ENCODE measurements at regions not wholly inside any gene's neighbourhood (a gene's known extent, or its start where the extent isn't known, plus 50 kb on each side); places are given as distances from the start of the nearest gene placed in this dataset.

DNA sequence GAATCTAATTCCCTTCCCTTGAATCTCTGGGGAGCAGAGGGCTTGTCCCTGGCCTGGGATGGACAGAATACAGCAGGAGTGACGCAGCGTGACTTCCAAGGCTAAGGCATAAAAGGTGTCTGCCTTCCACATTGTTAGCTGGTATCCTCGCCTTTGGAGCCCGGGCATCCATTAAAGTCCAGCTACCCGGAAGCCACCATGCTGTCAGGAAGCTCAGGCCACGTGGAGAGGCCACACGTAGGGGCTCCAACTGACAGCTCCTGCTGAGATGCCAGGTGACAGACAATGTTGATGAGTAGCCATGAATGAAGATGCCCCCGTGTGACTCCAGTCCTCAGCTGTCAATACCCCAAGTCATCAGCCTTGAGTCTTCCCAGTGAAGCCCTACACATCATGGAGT is 99.9 kb downstream of the OAT start (continued):
- TF ChIP-seq, protein P1, sequence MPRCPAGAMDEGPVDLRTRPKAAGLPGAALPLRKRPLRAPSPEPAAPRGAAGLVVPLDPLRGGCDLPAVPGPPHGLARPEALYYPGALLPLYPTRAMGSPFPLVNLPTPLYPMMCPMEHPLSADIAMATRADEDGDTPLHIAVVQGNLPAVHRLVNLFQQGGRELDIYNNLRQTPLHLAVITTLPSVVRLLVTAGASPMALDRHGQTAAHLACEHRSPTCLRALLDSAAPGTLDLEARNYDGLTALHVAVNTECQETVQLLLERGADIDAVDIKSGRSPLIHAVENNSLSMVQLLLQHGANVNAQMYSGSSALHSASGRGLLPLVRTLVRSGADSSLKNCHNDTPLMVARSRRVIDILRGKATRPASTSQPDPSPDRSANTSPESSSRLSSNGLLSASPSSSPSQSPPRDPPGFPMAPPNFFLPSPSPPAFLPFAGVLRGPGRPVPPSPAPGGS (IDR thresholded peaks at IDR 0.05; ENCODE audit: borderline replicate concordance, insufficient read depth, low read depth, low read length, poor library complexity, severe bottlenecking), result no peak

DNA sequence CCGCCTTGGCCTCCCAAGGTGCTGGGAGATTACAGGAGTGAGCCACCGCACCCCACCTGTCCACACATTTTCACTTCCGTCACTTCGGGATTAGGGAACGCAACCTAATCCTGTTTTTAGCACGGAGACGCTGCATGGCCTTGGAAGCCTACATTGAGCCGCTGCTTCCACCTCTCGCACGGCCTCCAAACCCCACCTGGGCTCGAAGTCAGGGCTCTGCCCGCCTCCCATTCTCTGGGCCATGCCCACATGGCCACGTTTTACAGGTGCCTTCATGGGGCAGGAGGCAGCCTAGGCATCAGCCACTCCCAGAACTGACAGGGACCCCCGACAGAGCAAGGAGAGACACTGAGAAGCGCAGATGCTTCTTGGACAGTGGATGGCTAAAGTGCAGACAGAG is 100.6 kb downstream of the OAT start:
- FAIRE-seq, result no peak
- H2AFZ ChIP-seq (ENCODE audit: control insufficient read depth, low read depth, low read length), result no peak overlapping the region
- ChIA-PET CTCF (no interaction called here), SMC1A (ENCODE audit: uncharacterized antibody, unreplicated experiment) (no interaction called here), RAD21 (ENCODE audit: unreplicated experiment) (no interaction called here), POLR2A (no interaction called here)
- no peaks in the 10 kb centered on the region for H3K79me2 ChIP-seq (ENCODE audit: control insufficient read depth, insufficient read depth, low read length)
- no peaks in the 10 kb centered on the region for H3K27me3 ChIP-seq (replicated peaks in 1 of 2; ENCODE audit: control insufficient read depth in 2 of 2, insufficient read depth in 2 of 2, low read length in 1 of 2)
- ATAC-seq, result no peak
- in situ Hi-C loops (cut with MboI), result no loop called here
- peaks cover 2% of the 10 kb centered on the region; the same call in 2 of the 3 replicates for H3K9me3 ChIP-seq (replicated peaks; ENCODE audit: control insufficient read depth, insufficient read depth, low read length)
- no peak for TF ChIP-seq ATF7 (IDR thresholded peaks at IDR 0.05; ENCODE audit: low read depth)
- no peak for TF ChIP-seq CHD2 (IDR thresholded peaks at IDR 0.05; ENCODE audit: borderline replicate concordance, low read depth, low read length)
- no peak for TF ChIP-seq RUNX3 (IDR thresholded peaks at IDR 0.05; ENCODE audit: low read length)
- no peak for TF ChIP-seq SMC3 (IDR thresholded peaks at IDR 0.05; ENCODE audit: borderline replicate concordance, low read length)
- no peak for TF ChIP-seq ZNF274 (IDR thresholded peaks at IDR 0.05; ENCODE audit: insufficient read depth, insufficient read length)
- TF ChIP-seq TCF12 (IDR thresholded peaks at IDR 0.05; ENCODE audit: low read depth, low read length), result no peak
- TF ChIP-seq, protein P2, sequence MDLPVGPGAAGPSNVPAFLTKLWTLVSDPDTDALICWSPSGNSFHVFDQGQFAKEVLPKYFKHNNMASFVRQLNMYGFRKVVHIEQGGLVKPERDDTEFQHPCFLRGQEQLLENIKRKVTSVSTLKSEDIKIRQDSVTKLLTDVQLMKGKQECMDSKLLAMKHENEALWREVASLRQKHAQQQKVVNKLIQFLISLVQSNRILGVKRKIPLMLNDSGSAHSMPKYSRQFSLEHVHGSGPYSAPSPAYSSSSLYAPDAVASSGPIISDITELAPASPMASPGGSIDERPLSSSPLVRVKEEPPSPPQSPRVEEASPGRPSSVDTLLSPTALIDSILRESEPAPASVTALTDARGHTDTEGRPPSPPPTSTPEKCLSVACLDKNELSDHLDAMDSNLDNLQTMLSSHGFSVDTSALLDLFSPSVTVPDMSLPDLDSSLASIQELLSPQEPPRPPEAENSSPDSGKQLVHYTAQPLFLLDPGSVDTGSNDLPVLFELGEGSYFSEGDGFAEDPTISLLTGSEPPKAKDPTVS (IDR thresholded peaks at IDR 0.05; ENCODE audit: low read depth, low read length), result no peak
- TF ChIP-seq DPF2 (IDR thresholded peaks at IDR 0.05), result no peak
- no peak for TF ChIP-seq SREBF1 (IDR thresholded peaks at IDR 0.05; ENCODE audit: low read length)
- no peak for TF ChIP-seq RBBP5 (conservative IDR thresholded peaks at IDR 0.05)
- TF ChIP-seq IKZF1 (conservative IDR thresholded peaks at IDR 0.05), result no peak
- no peak for TF ChIP-seq CEBPB (IDR thresholded peaks at IDR 0.05; ENCODE audit: borderline replicate concordance in 1 of 2, low read depth in 2 of 2, low read length in 2 of 2)
- TF ChIP-seq HDAC6 (IDR thresholded peaks at IDR 0.05; ENCODE audit: unreplicated experiment), result no peak
- TF ChIP-seq SUPT20H (IDR thresholded peaks at IDR 0.05; ENCODE audit: borderline replicate concordance, control insufficient read depth, low read depth, low read length), result no peak
- TF ChIP-seq RELA (IDR thresholded peaks at IDR 0.05; ENCODE audit: borderline replicate concordance, partially characterized antibody), result no peak
- no peak for TF ChIP-seq GATAD2B (conservative IDR thresholded peaks at IDR 0.05; ENCODE audit: low read depth)
- TF ChIP-seq, protein P1 (IDR thresholded peaks at IDR 0.05; ENCODE audit: borderline replicate concordance, insufficient read depth, low read depth, low read length, poor library complexity, severe bottlenecking), result no peak
- H3K36me3 ChIP-seq (ENCODE audit: control insufficient read depth in 2 of 2, insufficient read depth in 2 of 2, low read length in 1 of 2), result no peaks in the 10 kb centered on the region
- DNase-seq (ENCODE audit: low read depth, low spot score), result no peak
- H3K27ac ChIP-seq (ENCODE audit: control insufficient read depth, insufficient read depth), result no peak overlapping the region
- no TSS peak for BruUV-seq (replicated peaks)
- H3K4me2 ChIP-seq (ENCODE audit: control insufficient read depth, insufficient read depth), result no peak overlapping the region
- H3K4me1 ChIP-seq (ENCODE audit: control insufficient read depth, insufficient read depth, low read length), result no peaks in the 10 kb centered on the region
- intact Hi-C loops (cut with micrococcal nuclease; ENCODE audit: unreplicated experiment), result no loop called here
- H4K20me1 ChIP-seq (ENCODE audit: control insufficient read depth, insufficient read depth), result no peaks in the 10 kb centered on the region
- no peak overlapping the region for H3K4me3 ChIP-seq
- WGBS (ENCODE audit: insufficient coverage, insufficient replicate concordance, low lambda C conversion rate, missing lambda C conversion rate), result 65% methylated on average over 15 of the region's 15 CpGs
- no peak overlapping the region for H3K9ac ChIP-seq (ENCODE audit: control insufficient read depth, insufficient read depth, low read length)

Measured in GM12878 (cell line).